Breast epithelium (tissue), 3 donors: ENCODE measurements at regions not wholly inside any gene's neighbourhood (a gene's known extent, or its start where the extent isn't known, plus 50 kb on each side); places are given as distances from the start of the nearest gene placed in this dataset.

ENCODE experiments used
- CTCF ChIP-seq, 3 donors: fragments of 450-650 bp; IDR thresholded peaks; one replicate each; pipeline ENCODE4 v1.5.1; 2016 to 2017; ENCODE audit warnings: antibody characterized with exemption in 3 of 3, mild to moderate bottlenecking in 3 of 3, moderate library complexity in 3 of 3
- POLR2A ChIP-seq: fragments of 450-650 bp; IDR thresholded peaks from one replicate; pipeline ENCODE4 v1.6.1; 2016; ENCODE audit warnings: antibody characterized with exemption, mild to moderate bottlenecking, moderate library complexity
- POLR2AphosphoS5 ChIP-seq, 3 donors: sonication (generic); formaldehyde crosslinking; IDR thresholded peaks; one replicate each; pipeline ENCODE4 v1.6.1; 2017; ENCODE audit warnings: antibody characterized with exemption in 3 of 3

DNA sequence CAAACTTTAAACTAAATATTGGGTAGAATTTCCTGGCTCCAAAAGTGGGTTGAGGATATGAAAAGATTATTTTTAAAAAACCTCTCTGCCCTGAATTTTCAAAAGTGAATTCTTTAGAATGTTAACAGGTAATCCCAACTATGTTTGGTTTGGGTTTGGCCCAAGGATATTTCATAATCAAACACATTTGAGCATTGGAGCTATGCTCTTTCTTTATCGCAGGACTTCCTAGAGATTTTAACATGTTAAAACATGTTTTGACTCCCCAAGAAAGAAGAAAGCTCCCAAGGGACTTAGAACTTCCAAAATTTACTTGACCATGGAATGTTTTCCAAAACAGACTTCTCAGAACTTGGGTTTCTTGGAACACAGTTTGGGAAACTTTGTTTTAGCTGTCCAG, 75.6 kb upstream of the SYNPR start:
- TF ChIP-seq POLR2A (no peak), POLR2AphosphoS5 (IDR thresholded peaks at IDR 0.05) (no peak), CTCF (IDR thresholded peaks at IDR 0.05) (no peak)
